ENCODE measurements at regions not wholly inside any gene's neighbourhood (a gene's known extent, or its start where the extent isn't known, plus 50 kb on each side); places are given as distances from the start of the nearest gene placed in this dataset.
"Not testable (repeated sequence)": the region's sequence is repeated elsewhere in the genome, so short reads cannot be mapped to it uniquely, and the experiment has no call there.

- DNase-seq: not testable (repeated sequence)
Observed at GRCh38 chr5:99410386-99410785, 481.6 kb upstream of the CHD1 start.

- not testable (repeated sequence) for DNase-seq
Observed at GRCh38 chr5:99404764-99405302, 476.0 kb upstream of the CHD1 start.

GRCh38 chr5:99400571-99400970 is 471.8 kb upstream of the CHD1 start:
- DNase-seq: not testable (repeated sequence)

- no peak for DNase-seq
Observed at GRCh38 chr5:99398976-99399375, 470.2 kb upstream of the CHD1 start.

GRCh38 chr5:99386406-99387077 is 457.7 kb upstream of the CHD1 start:
- DNase-seq: no peak

GRCh38 chr5:99379187-99379586 is 450.4 kb upstream of the CHD1 start:
- DNase-seq: no peak

GRCh38 chr5:99378443-99378842 is 449.6 kb upstream of the CHD1 start:
- DNase-seq: no peak

- DNase-seq: no peak
Observed at GRCh38 chr5:99369797-99370593, 441.2 kb upstream of the CHD1 start.

GRCh38 chr5:99368726-99369125 is 439.9 kb upstream of the CHD1 start:
- DNase-seq: no peak

GRCh38 chr5:99355881-99356280 is 427.1 kb upstream of the CHD1 start:
- no peak for DNase-seq

GRCh38 chr5:99349787-99350186 is 421.0 kb upstream of the CHD1 start:
- DNase-seq: no peak

GRCh38 chr5:99348597-99348996 is 419.8 kb upstream of the CHD1 start:
- no peak for DNase-seq

- DNase-seq: not testable (repeated sequence)
Observed at GRCh38 chr5:99339758-99340157, 411.0 kb upstream of the CHD1 start.

- DNase-seq: no peak
Observed at GRCh38 chr5:99334936-99335335, 406.1 kb upstream of the CHD1 start.

GRCh38 chr5:99331061-99331460 is 402.3 kb upstream of the CHD1 start:
- no peak for DNase-seq

GRCh38 chr5:99320436-99320835 is 391.6 kb upstream of the CHD1 start:
- DNase-seq: no peak

GRCh38 chr5:99317136-99317535 is 388.3 kb upstream of the CHD1 start:
- no peak for DNase-seq

GRCh38 chr5:99316484-99316883 is 387.7 kb upstream of the CHD1 start:
- DNase-seq: no peak

- DNase-seq: no peak
Observed at GRCh38 chr5:99315413-99316183, 386.8 kb upstream of the CHD1 start.

- no peak for DNase-seq
Observed at GRCh38 chr5:99314721-99315120, 385.9 kb upstream of the CHD1 start.

GRCh38 chr5:99308131-99308530 is 379.3 kb upstream of the CHD1 start:
- no peak for DNase-seq

GRCh38 chr5:99305045-99305580 is 376.3 kb upstream of the CHD1 start:
- no peak for DNase-seq

GRCh38 chr5:99285606-99286005 is 356.8 kb upstream of the CHD1 start:
- no peak for DNase-seq
